ENCODE measurements at regions not wholly inside any gene's neighbourhood (a gene's known extent, or its start where the extent isn't known, plus 50 kb on each side); places are given as distances from the start of the nearest gene placed in this dataset.

- Histone ChIP-seq H3K27me3 (ENCODE audit: control insufficient read depth, insufficient read depth, low read length) (no peaks in the 10 kb centered on the region), H3K9me3 (ENCODE audit: control insufficient read depth, low read depth, low read length) (no peaks in the 10 kb centered on the region), H3K27ac (ENCODE audit: low read length) (no peak overlapping the region), H3K9ac (ENCODE audit: low read length) (no peak overlapping the region), H3K36me3 (ENCODE audit: control insufficient read depth, low read depth, low read length) (no peaks in the 10 kb centered on the region), H3K4me1 (ENCODE audit: control insufficient read depth, low read depth, low read length) (peaks cover under 1% of the 10 kb centered on the region), H3K4me3 (ENCODE audit: low read length) (no peak overlapping the region)
These were observed 124.8 kb upstream of the RBBP6 start for GRCh38 chr16:24414534-24414933.

DNA sequence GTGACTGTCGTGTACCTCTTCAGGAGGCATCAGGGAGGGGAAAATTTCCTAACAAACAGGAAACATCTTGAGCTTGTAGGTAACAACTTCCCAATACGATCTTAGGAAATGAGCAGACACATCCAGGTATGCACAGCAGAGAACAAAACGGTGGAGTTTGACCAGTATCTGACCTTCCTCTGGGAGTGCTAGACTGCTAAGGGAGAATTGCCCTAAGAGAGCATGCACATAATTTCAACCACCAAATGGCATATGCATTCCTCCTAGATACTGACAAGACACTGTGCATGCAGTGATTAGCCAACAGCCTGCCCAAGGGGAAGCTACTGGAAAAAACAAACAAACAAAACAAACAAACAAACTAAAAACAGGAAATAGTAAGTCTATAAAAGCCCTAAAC is 120.6 kb upstream of the RBBP6 start:
- Histone ChIP-seq H3K27me3 (ENCODE audit: control insufficient read depth, insufficient read depth, low read length) (no peaks in the 10 kb centered on the region), H3K36me3 (ENCODE audit: control insufficient read depth, low read depth, low read length) (no peaks in the 10 kb centered on the region), H3K9ac (ENCODE audit: low read length) (no peak overlapping the region)

GRCh38 chr16:24423312-24423711 is 116.1 kb upstream of the RBBP6 start:
- no peak overlapping the region for H3K9ac ChIP-seq (ENCODE audit: low read length)
- peaks cover 6% of the 10 kb centered on the region for H3K4me1 ChIP-seq (ENCODE audit: control insufficient read depth, low read depth, low read length)
- no peaks in the 10 kb centered on the region for H3K9me3 ChIP-seq (ENCODE audit: control insufficient read depth, low read depth, low read length)
- H3K27ac ChIP-seq (ENCODE audit: low read length) = no peak overlapping the region
- no peak overlapping the region for H3K4me3 ChIP-seq (ENCODE audit: low read length)
- H3K36me3 ChIP-seq (ENCODE audit: control insufficient read depth, low read depth, low read length) = no peaks in the 10 kb centered on the region
- no peaks in the 10 kb centered on the region for H3K27me3 ChIP-seq (ENCODE audit: control insufficient read depth, insufficient read depth, low read length)

More for the DNA sequence above, 120.6 kb upstream of the RBBP6 start:
- Histone ChIP-seq H3K9me3 (ENCODE audit: control insufficient read depth, low read depth, low read length) (no peaks in the 10 kb centered on the region), H3K4me3 (ENCODE audit: low read length) (no peak overlapping the region), H3K27ac (ENCODE audit: low read length) (no peak overlapping the region), H3K4me1 (ENCODE audit: control insufficient read depth, low read depth, low read length) (peaks cover 6% of the 10 kb centered on the region)

DNA sequence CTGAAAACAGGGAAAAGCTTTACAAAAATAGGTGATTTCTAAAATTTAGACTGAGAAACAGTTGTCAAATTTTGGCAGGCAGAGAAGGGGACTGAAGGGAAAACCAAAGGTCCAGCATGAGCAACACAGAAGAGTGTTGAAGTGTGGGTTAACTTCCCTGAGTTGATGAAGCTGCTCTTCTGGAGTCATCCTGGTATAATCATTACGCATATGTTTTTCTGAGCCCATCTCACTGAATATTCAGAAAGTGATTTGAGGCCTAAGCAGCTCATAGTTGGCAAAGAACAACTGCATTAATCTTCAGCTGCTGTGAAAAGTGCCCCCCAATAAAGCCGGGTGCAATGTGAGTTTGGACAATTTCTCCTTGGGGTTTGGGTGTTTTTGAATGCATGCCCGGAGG is 115.0 kb upstream of the RBBP6 start:
- H3K4me1 ChIP-seq (ENCODE audit: control insufficient read depth, low read depth, low read length) = peaks cover 6% of the 10 kb centered on the region
- no peaks in the 10 kb centered on the region for H3K36me3 ChIP-seq (ENCODE audit: control insufficient read depth, low read depth, low read length)
- H3K4me3 ChIP-seq (ENCODE audit: low read length) = no peak overlapping the region
- H3K9ac ChIP-seq (ENCODE audit: low read length) = no peak overlapping the region
- H3K27me3 ChIP-seq (ENCODE audit: control insufficient read depth, insufficient read depth, low read length) = no peaks in the 10 kb centered on the region
- no peak overlapping the region for H3K27ac ChIP-seq (ENCODE audit: low read length)
- no peaks in the 10 kb centered on the region for H3K9me3 ChIP-seq (ENCODE audit: control insufficient read depth, low read depth, low read length)

DNA sequence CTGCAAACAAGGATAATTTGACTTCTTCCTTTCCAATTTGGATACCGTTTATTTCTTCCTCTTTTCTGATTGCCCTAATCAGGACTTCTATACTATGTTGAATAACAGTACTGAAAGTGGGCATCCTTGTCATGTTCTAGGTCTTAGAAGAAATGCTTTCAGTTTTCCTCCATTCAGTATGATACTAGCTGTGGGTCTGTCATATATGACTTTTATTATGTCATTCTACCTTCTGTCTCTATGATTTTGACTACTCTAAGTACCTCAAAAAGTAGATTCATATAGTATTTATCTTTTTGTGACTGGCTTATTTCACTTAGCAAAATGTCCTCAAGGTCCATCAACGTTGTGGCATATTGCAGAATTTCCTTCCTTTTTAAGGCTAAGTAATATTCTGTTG is 111.5 kb upstream of the RBBP6 start:
- Histone ChIP-seq H3K27me3 (ENCODE audit: control insufficient read depth, insufficient read depth, low read length) (no peaks in the 10 kb centered on the region), H3K4me3 (ENCODE audit: low read length) (no peak overlapping the region), H3K4me1 (ENCODE audit: control insufficient read depth, low read depth, low read length) (peaks cover 6% of the 10 kb centered on the region)

DNA sequence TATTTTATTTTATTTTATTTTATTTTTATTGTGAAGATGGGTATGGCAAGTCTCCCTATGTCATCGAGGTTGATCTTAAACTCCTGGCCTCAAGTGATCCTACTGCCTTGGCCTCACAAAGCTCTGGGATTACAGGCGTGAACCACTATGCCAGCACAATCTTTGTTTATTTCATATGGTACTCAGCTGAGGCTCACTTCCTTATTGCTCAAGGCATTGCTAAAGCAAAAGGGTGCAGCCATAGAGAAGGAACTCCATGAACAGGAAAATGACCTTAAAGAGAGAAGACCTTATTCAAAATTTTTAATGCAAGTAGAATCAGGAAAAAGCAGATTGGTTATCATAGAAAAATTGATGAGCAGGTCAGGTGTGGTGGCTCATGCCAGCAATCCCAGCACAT is 110.6 kb upstream of the RBBP6 start:
- Histone ChIP-seq H3K9ac (ENCODE audit: low read length) (no peak overlapping the region), H3K4me3 (ENCODE audit: low read length) (no peak overlapping the region), H3K9me3 (ENCODE audit: control insufficient read depth, low read depth, low read length) (no peaks in the 10 kb centered on the region), H3K36me3 (ENCODE audit: control insufficient read depth, low read depth, low read length) (no peaks in the 10 kb centered on the region), H3K27me3 (ENCODE audit: control insufficient read depth, insufficient read depth, low read length) (no peaks in the 10 kb centered on the region), H3K4me1 (ENCODE audit: control insufficient read depth, low read depth, low read length) (peaks cover 7% of the 10 kb centered on the region), H3K27ac (ENCODE audit: low read length) (no peak overlapping the region)

More for the DNA sequence above, 111.5 kb upstream of the RBBP6 start:
- H3K36me3 ChIP-seq (ENCODE audit: control insufficient read depth, low read depth, low read length) = no peaks in the 10 kb centered on the region
- no peak overlapping the region for H3K27ac ChIP-seq (ENCODE audit: low read length)
- no peak overlapping the region for H3K9ac ChIP-seq (ENCODE audit: low read length)
- H3K9me3 ChIP-seq (ENCODE audit: control insufficient read depth, low read depth, low read length) = no peaks in the 10 kb centered on the region

DNA sequence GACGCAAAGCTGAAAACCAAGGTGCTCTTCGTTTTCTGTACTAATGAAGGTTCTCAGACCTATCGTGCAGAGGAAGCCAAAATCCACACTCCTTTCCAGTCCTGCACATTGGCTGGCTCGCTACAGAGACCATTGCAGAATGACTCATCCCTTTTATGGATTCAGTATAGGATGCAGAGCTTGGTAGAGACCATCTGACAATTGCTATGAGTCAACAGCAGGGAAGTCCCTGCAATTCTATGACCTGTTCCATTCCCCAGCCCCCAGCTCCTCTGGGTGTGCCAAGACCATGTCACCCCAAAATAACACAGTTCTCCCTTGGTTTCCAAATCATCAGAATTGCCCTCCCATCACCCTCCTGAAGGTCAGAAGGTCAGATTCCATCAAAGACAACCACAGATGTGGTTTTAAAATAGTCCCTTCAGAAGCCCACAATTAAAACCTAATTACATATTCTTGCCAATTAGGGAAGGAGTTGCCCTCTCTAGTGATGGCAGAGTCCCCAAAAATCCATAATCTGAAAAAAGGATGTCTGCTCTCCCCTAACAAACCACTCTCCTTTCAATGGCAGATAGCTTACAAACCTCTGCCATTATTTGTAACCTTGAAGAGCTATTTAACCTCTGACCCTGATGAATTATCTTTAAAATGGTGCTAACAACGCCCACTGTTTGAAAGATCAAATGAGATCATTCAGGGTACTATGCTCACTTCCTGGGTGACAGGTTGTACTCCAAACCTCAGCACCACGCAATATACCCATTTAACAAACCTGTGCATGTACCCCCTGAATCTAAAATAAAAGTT is 108.2 kb upstream of the RBBP6 start:
- Histone ChIP-seq H3K9ac (ENCODE audit: low read length) (no peak overlapping the region), H3K36me3 (ENCODE audit: control insufficient read depth, low read depth, low read length) (no peaks in the 10 kb centered on the region), H3K9me3 (ENCODE audit: control insufficient read depth, low read depth, low read length) (no peaks in the 10 kb centered on the region), H3K4me3 (ENCODE audit: low read length) (no peak overlapping the region), H3K27ac (ENCODE audit: low read length) (no peak overlapping the region), H3K4me1 (ENCODE audit: control insufficient read depth, low read depth, low read length) (peaks cover 9% of the 10 kb centered on the region), H3K27me3 (ENCODE audit: control insufficient read depth, insufficient read depth, low read length) (no peaks in the 10 kb centered on the region)

DNA sequence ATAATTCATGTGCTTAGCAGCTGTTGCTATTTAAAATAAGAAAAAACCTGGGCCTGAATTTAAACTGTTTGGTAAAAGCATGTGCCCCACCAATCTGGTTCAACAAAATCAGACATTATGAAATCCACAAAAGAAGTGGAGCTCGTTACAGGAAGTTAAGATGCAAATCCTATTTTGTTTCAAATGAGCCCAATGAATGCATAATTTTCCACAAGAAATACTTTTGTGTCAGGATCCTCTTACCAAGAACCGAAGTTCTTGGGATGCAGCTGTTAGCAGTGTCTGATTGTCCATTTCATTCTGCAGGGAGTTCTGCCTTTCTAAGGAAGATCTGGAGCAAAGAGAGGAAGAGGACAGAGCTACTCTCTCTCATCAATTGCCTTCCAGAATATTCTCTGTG is 105.7 kb upstream of the RBBP6 start:
- Histone ChIP-seq H3K36me3 (ENCODE audit: control insufficient read depth, low read depth, low read length) (no peaks in the 10 kb centered on the region), H3K4me1 (ENCODE audit: control insufficient read depth, low read depth, low read length) (peaks cover 9% of the 10 kb centered on the region), H3K9ac (ENCODE audit: low read length) (no peak overlapping the region), H3K9me3 (ENCODE audit: control insufficient read depth, low read depth, low read length) (no peaks in the 10 kb centered on the region), H3K27me3 (ENCODE audit: control insufficient read depth, insufficient read depth, low read length) (no peaks in the 10 kb centered on the region), H3K4me3 (ENCODE audit: low read length) (no peak overlapping the region), H3K27ac (ENCODE audit: low read length) (no peak overlapping the region)

DNA sequence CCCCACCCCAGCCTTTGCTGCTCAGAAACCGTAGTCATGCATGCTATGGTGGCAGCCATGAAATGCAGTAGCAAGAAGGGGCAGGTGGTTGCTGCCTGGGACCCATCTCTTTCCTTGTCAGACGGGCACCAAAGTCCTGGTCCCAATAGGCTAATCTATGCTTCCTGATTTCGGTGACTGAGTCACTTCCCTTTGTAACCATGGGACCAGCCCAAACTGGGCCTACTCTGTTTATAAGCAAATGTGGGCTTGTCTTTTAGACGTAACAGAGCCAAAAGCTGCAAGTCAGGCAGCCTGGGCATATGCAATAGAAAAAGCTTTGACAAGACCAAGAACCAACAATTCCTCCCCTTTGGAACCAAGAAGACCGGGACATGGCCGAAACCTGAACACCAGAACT is 99.1 kb upstream of the RBBP6 start:
- H3K27me3 ChIP-seq (ENCODE audit: control insufficient read depth, insufficient read depth, low read length) = no peaks in the 10 kb centered on the region
- H3K9ac ChIP-seq (ENCODE audit: low read length) = no peak overlapping the region
- H3K4me3 ChIP-seq (ENCODE audit: low read length) = no peak overlapping the region
- H3K36me3 ChIP-seq (ENCODE audit: control insufficient read depth, low read depth, low read length) = no peaks in the 10 kb centered on the region
- H3K9me3 ChIP-seq (ENCODE audit: control insufficient read depth, low read depth, low read length) = no peaks in the 10 kb centered on the region
- no peak overlapping the region for H3K27ac ChIP-seq (ENCODE audit: low read length)
- no peaks in the 10 kb centered on the region for H3K4me1 ChIP-seq (ENCODE audit: control insufficient read depth, low read depth, low read length)

GRCh38 chr16:24442631-24443030 is 96.7 kb upstream of the RBBP6 start:
- Histone ChIP-seq H3K27me3 (ENCODE audit: control insufficient read depth, insufficient read depth, low read length) (no peaks in the 10 kb centered on the region), H3K9ac (ENCODE audit: low read length) (no peak overlapping the region), H3K36me3 (ENCODE audit: control insufficient read depth, low read depth, low read length) (no peaks in the 10 kb centered on the region), H3K4me3 (ENCODE audit: low read length) (no peak overlapping the region), H3K9me3 (ENCODE audit: control insufficient read depth, low read depth, low read length) (no peaks in the 10 kb centered on the region), H3K4me1 (ENCODE audit: control insufficient read depth, low read depth, low read length) (no peaks in the 10 kb centered on the region), H3K27ac (ENCODE audit: low read length) (no peak overlapping the region)

DNA sequence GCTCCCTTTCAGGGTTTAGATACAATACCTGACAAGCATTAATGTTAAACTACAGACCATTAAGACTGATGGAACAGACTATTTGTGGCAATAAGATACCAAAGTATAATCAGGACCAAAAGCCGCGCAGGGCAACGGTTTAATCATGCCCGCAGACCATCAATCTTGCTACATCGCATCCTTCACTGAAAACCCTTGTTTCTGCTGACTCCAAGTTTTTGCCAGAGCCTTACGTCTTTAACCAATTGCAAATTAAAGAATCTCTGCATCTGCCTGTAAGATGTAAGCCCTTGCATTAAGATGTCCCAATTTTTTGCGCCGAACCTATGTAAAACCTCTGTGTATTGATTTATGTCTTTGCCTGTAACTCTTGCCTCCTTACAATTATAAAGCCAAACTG is 94.2 kb upstream of the RBBP6 start:
- no peak overlapping the region for H3K27ac ChIP-seq (ENCODE audit: low read length)

GRCh38 chr16:24446189-24446588 is 93.2 kb upstream of the RBBP6 start:
- Histone ChIP-seq H3K9me3 (ENCODE audit: control insufficient read depth, low read depth, low read length) (no peaks in the 10 kb centered on the region), H3K4me3 (ENCODE audit: low read length) (no peak overlapping the region), H3K36me3 (ENCODE audit: control insufficient read depth, low read depth, low read length) (no peaks in the 10 kb centered on the region), H3K9ac (ENCODE audit: low read length) (no peak overlapping the region), H3K27ac (ENCODE audit: low read length) (no peak overlapping the region), H3K4me1 (ENCODE audit: control insufficient read depth, low read depth, low read length) (no peaks in the 10 kb centered on the region), H3K27me3 (ENCODE audit: control insufficient read depth, insufficient read depth, low read length) (no peaks in the 10 kb centered on the region)

More for the DNA sequence above, 94.2 kb upstream of the RBBP6 start:
- no peak overlapping the region for H3K4me3 ChIP-seq (ENCODE audit: low read length)
- H3K27me3 ChIP-seq (ENCODE audit: control insufficient read depth, insufficient read depth, low read length) = no peaks in the 10 kb centered on the region
- H3K4me1 ChIP-seq (ENCODE audit: control insufficient read depth, low read depth, low read length) = no peaks in the 10 kb centered on the region
- no peaks in the 10 kb centered on the region for H3K36me3 ChIP-seq (ENCODE audit: control insufficient read depth, low read depth, low read length)
- H3K9ac ChIP-seq (ENCODE audit: low read length) = no peak overlapping the region
- no peaks in the 10 kb centered on the region for H3K9me3 ChIP-seq (ENCODE audit: control insufficient read depth, low read depth, low read length)

Data from iPS-18a (cell line).